Caco-2 (cell line): ENCODE measurements at regions not wholly inside any gene's neighbourhood (a gene's known extent, or its start where the extent isn't known, plus 50 kb on each side); places are given as distances from the start of the nearest gene placed in this dataset.

Source experiments
- BruUV-seq: library from RNA; stranded (reverse); fragments of 400-500 nt; replicated peaks from 2 replicates; lab custom pipeline; 2021; lab: Mats Ljungman, UMichigan
- CTCF ChIA-PET: fragments of 300-600 bp; sonication (Branson Sonifier 250); formaldehyde crosslinking; loops from one replicate; lab custom pipeline; 2022; ENCODE audit warnings: antibody characterized with exemption; lab: Charles Lee
- POLR2A ChIA-PET: fragments of 300-600 bp; sonication (Branson Sonifier 250); formaldehyde crosslinking; loops from one replicate; lab custom pipeline; 2022; ENCODE audit warnings: antibody characterized with exemption; lab: Charles Lee
- DNase-seq, 2 experiments: peaks; one replicate each; pipeline versions ENCODE4 v3.0.0 to v3.0.0-alpha.2; 2020 to 2022
- H3K27me3 ChIP-seq: replicated peaks from 2 replicates; pipeline ENCODE4 v1.6.0; 2011; ENCODE audit warnings: low read length; ENCODE audit not compliant: control insufficient read depth, insufficient read depth
- H3K36me3 ChIP-seq: 2 replicates; pipeline ENCODE4 v1.5.1; 2011; ENCODE audit warnings: low read length; ENCODE audit not compliant: control insufficient read depth, insufficient read depth
- H3K4me1 ChIP-seq: fragments of 250-450 bp; sonication (Bioruptor Pico); 2 replicates; pipeline ENCODE4 v1.5.1; 2020; ENCODE audit warnings: mild to moderate bottlenecking
- H3K4me3 ChIP-seq: 2 replicates; pipeline ENCODE4 v1.5.1; 2011; ENCODE audit warnings: low read depth, mild to moderate bottlenecking, control low read depth, low read length
- H3K9me3 ChIP-seq: fragments of 250-450 bp; sonication (Bioruptor Pico); 2 replicates; pipeline ENCODE4 v1.5.1; 2020; ENCODE audit warnings: mild to moderate bottlenecking, moderate library complexity
- H3K27ac Mint-ChIP-seq: one replicate; pipeline ENCODE4 v1.8.0; 2022; ENCODE audit warnings: mixed read lengths; ENCODE audit not compliant: unreplicated experiment
- H3K27me3 Mint-ChIP-seq: one replicate; pipeline ENCODE4 v1.8.0; 2022; ENCODE audit warnings: mixed read lengths; ENCODE audit not compliant: insufficient read depth, unreplicated experiment
- H3K36me3 Mint-ChIP-seq: one replicate; pipeline ENCODE4 v1.8.0; 2022; ENCODE audit warnings: mild to moderate bottlenecking, mixed read lengths; ENCODE audit not compliant: insufficient read depth, unreplicated experiment
- H3K4me1 Mint-ChIP-seq: one replicate; pipeline ENCODE4 v1.8.0; 2022; ENCODE audit warnings: low read depth, mixed read lengths; ENCODE audit not compliant: unreplicated experiment
- H3K4me3 Mint-ChIP-seq: one replicate; pipeline ENCODE4 v1.8.0; 2022; ENCODE audit warnings: mild to moderate bottlenecking, moderate library complexity, mixed read lengths; ENCODE audit not compliant: unreplicated experiment
- H3K9me3 Mint-ChIP-seq: one replicate; pipeline ENCODE4 v1.8.0; 2022; ENCODE audit warnings: mixed read lengths; ENCODE audit not compliant: unreplicated experiment
- CTCF ChIP-seq, 2 experiments: fragments of 200-600 bp in 1 of 2; IDR thresholded peaks; 1 replicate in 1 of 2; 2 replicates in 1 of 2; pipeline versions ENCODE4 v1.5.1 to v1.8.0; 2011 to 2022; ENCODE audit warnings: antibody characterized with exemption in 1 of 2, control low read depth in 1 of 2, inconsistent platforms in 1 of 2, low read depth in 1 of 2, low read length in 1 of 2, mild to moderate bottlenecking in 1 of 2, moderate library complexity in 1 of 2; ENCODE audit not compliant: insufficient read depth in 1 of 2, severe bottlenecking in 1 of 2, unreplicated experiment in 1 of 2
- intact Hi-C: fragments of 100-400 bp; cut with micrococcal nuclease; formaldehyde crosslinking; loops from one replicate; pipeline ENCODE4 v1.10.0; 2022; ENCODE audit not compliant: unreplicated experiment

- no peak for TF ChIP-seq CTCF (IDR thresholded peaks at IDR 0.05; ENCODE audit: insufficient read depth in 1 of 2, low read depth in 1 of 2, low read length in 1 of 2, severe bottlenecking in 1 of 2, unreplicated experiment in 1 of 2)
- Histone ChIP-seq H3K4me3 (no peak overlapping the region), H3K4me1 (no peaks in the 10 kb centered on the region), H3K27me3 (no peaks in the 10 kb centered on the region), H3K36me3 (no peaks in the 10 kb centered on the region), H3K9me3 (no peaks in the 10 kb centered on the region)
- Mint-ChIP-seq H3K4me3 (no peak overlapping the region), H3K27ac (no peak overlapping the region), H3K4me1 (no peaks in the 10 kb centered on the region), H3K27me3 (peaks cover 14% of the 10 kb centered on the region), H3K9me3 (no peaks in the 10 kb centered on the region), H3K36me3 (no peaks in the 10 kb centered on the region)
- no TSS peak for BruUV-seq
- intact Hi-C loops = no loop called here
- no peak for DNase-seq
- POLR2A ChIA-PET = no interaction called here
- CTCF ChIA-PET = no interaction called here
These were observed 126.7 kb upstream of the OTUD4 start for GRCh38 chr4:145307120-145307519.

GRCh38 chr4:145302725-145303124 lies 122.3 kb upstream of the OTUD4 start:
- intact Hi-C loops = no loop called here
- Histone ChIP-seq H3K27me3 (no peaks in the 10 kb centered on the region), H3K4me1 (no peaks in the 10 kb centered on the region), H3K36me3 (no peaks in the 10 kb centered on the region), H3K4me3 (no peak overlapping the region), H3K9me3 (no peaks in the 10 kb centered on the region)
- no peak for TF ChIP-seq CTCF (IDR thresholded peaks at IDR 0.05; ENCODE audit: insufficient read depth in 1 of 2, low read depth in 1 of 2, low read length in 1 of 2, severe bottlenecking in 1 of 2, unreplicated experiment in 1 of 2)
- Mint-ChIP-seq H3K4me3 (no peak overlapping the region), H3K27me3 (peaks cover 3% of the 10 kb centered on the region), H3K9me3 (no peaks in the 10 kb centered on the region), H3K27ac (no peak overlapping the region), H3K4me1 (no peaks in the 10 kb centered on the region), H3K36me3 (no peaks in the 10 kb centered on the region)
- POLR2A ChIA-PET = no interaction called here
- DNase-seq = no peak
- BruUV-seq = no TSS peak
- CTCF ChIA-PET = no interaction called here

- Mint-ChIP-seq H3K27me3 (peaks cover 3% of the 10 kb centered on the region), H3K9me3 (no peaks in the 10 kb centered on the region), H3K4me1 (no peaks in the 10 kb centered on the region), H3K36me3 (no peaks in the 10 kb centered on the region), H3K27ac (no peak overlapping the region), H3K4me3 (no peak overlapping the region)
- TF ChIP-seq CTCF (IDR thresholded peaks at IDR 0.05; ENCODE audit: insufficient read depth in 1 of 2, low read depth in 1 of 2, low read length in 1 of 2, severe bottlenecking in 1 of 2, unreplicated experiment in 1 of 2) = no peak
- intact Hi-C loops = no loop called here
- Histone ChIP-seq H3K36me3 (no peaks in the 10 kb centered on the region), H3K27me3 (no peaks in the 10 kb centered on the region), H3K9me3 (no peaks in the 10 kb centered on the region), H3K4me3 (no peak overlapping the region), H3K4me1 (no peaks in the 10 kb centered on the region)
- ChIA-PET POLR2A (no interaction called here), CTCF (no interaction called here)
- no peak for DNase-seq
- BruUV-seq = no TSS peak
These were observed 121.1 kb upstream of the OTUD4 start for GRCh38 chr4:145301386-145302080.
